Activated CD4-positive, alpha-beta T cell treated with anti-CD3 and anti-CD28 coated beads, Interleukin-2, amount 50 U/mL, for 24 hours (primary cell): ENCODE measurements at regions not wholly inside any gene's neighbourhood (a gene's known extent, or its start where the extent isn't known, plus 50 kb on each side); places are given as distances from the start of the nearest gene placed in this dataset.

Source experiments
- DNase-seq, 2 donors: peaks; one replicate each; pipeline ENCODE4 v3.0.0-alpha.2; 2020; ENCODE audit warnings: low read depth in 1 of 2, low spot score in 1 of 2

- no peak for DNase-seq
Measured at GRCh38 chr15:29919380-29919881, 97.2 kb upstream of the TJP1 start.

- no peak for DNase-seq
Measured at GRCh38 chr15:29917600-29918597, 95.6 kb upstream of the TJP1 start.

GRCh38 chr15:29914511-29914926, 92.3 kb upstream of the TJP1 start:
- no peak for DNase-seq

- no peak for DNase-seq
Measured at GRCh38 chr15:29913528-29914135, 91.4 kb upstream of the TJP1 start.

- no peak for DNase-seq
Measured at GRCh38 chr15:29911705-29912104, 89.4 kb upstream of the TJP1 start.

- DNase-seq = no peak
Measured at GRCh38 chr15:29910068-29910467, 87.8 kb upstream of the TJP1 start.

GRCh38 chr15:29904757-29905417, 82.6 kb upstream of the TJP1 start:
- DNase-seq = no peak

- no peak for DNase-seq
Measured at GRCh38 chr15:29903785-29904464, 81.7 kb upstream of the TJP1 start.

GRCh38 chr15:29903028-29903427, 80.8 kb upstream of the TJP1 start:
- DNase-seq = no peak

GRCh38 chr15:29900237-29901189, 78.2 kb upstream of the TJP1 start:
- no peak for DNase-seq

GRCh38 chr15:29896062-29896461, 73.8 kb upstream of the TJP1 start:
- no peak for DNase-seq

- DNase-seq = no peak
Measured at GRCh38 chr15:29891096-29891457, 68.8 kb upstream of the TJP1 start.

GRCh38 chr15:29890336-29891095, 68.2 kb upstream of the TJP1 start:
- DNase-seq = no peak

- DNase-seq = no peak
Measured at GRCh38 chr15:29889542-29890329, 67.5 kb upstream of the TJP1 start.

GRCh38 chr15:29888646-29889045, 66.4 kb upstream of the TJP1 start:
- no peak for DNase-seq

GRCh38 chr15:29887721-29888120, 65.5 kb upstream of the TJP1 start:
- DNase-seq = no peak

GRCh38 chr15:29885183-29885582, 62.9 kb upstream of the TJP1 start:
- DNase-seq = no peak

- no peak for DNase-seq
Measured at GRCh38 chr15:29883126-29883525, 60.9 kb upstream of the TJP1 start.

GRCh38 chr15:29880886-29881285, 58.6 kb upstream of the TJP1 start:
- DNase-seq = no peak
